NCI-H2227 treated with DMSO at 0.1 percent for 48 hours (cell line): ENCODE measurements at regions not wholly inside any gene's neighbourhood (a gene's known extent, or its start where the extent isn't known, plus 50 kb on each side); places are given as distances from the start of the nearest gene placed in this dataset.
A peak's percentile ranks its signal among the peaks of the same experiment; 100 is the strongest.
"Not testable (repeated sequence)": the region's sequence is repeated elsewhere in the genome, so short reads cannot be mapped to it uniquely, and the experiment has no call there.

Source experiments
- DNase-seq: peaks from one replicate; lab custom pipeline; 2025; lab: John Stamatoyannopoulos, UW

- no peak for DNase-seq
Measured at GRCh38 chr16:24624102-24624501, 84.7 kb downstream of the RBBP6 start.

GRCh38 chr16:24626256-24626655 is 86.9 kb downstream of the RBBP6 start:
- no peak for DNase-seq

- no peak for DNase-seq
Measured at GRCh38 chr16:24634919-24635318, 94.5 kb upstream of the TNRC6A start.

- DNase-seq = no peak
Measured at GRCh38 chr16:24635900-24636610, 93.4 kb upstream of the TNRC6A start.

- no peak for DNase-seq
Measured at GRCh38 chr16:24639769-24640168, 89.7 kb upstream of the TNRC6A start.

GRCh38 chr16:24643489-24643888 is 86.0 kb upstream of the TNRC6A start:
- DNase-seq = no peak

- no peak for DNase-seq
Measured at GRCh38 chr16:24645739-24646645, 83.5 kb upstream of the TNRC6A start.

GRCh38 chr16:24646646-24646995 is 82.8 kb upstream of the TNRC6A start:
- no peak for DNase-seq

DNA sequence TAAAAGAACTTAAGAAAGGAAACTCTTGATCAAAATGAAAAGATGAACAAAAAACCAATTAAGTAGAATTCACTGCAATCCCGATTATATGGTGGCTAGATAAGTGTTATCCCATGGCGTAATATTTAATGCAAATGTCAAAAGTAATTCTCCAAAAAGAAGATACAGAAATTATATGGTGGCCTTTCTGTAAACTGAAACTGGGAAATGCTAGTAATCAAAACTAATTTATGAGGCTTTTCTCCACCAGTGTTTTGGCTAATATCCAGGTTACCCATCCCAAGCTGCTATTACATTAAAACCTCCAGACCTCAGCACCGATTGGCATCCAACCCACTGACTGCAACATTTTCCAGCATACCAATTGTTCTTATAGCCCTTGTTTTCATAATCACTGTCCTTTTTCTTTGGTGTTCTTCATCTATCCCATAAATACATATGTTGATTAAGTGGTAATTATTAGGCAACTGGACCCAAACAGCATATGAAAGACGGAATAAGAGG is 77.2 kb upstream of the TNRC6A start:
- peak; percentile 12 for DNase-seq

- DNase-seq = no peak
Measured at GRCh38 chr16:24652803-24653202, 76.6 kb upstream of the TNRC6A start.

DNA sequence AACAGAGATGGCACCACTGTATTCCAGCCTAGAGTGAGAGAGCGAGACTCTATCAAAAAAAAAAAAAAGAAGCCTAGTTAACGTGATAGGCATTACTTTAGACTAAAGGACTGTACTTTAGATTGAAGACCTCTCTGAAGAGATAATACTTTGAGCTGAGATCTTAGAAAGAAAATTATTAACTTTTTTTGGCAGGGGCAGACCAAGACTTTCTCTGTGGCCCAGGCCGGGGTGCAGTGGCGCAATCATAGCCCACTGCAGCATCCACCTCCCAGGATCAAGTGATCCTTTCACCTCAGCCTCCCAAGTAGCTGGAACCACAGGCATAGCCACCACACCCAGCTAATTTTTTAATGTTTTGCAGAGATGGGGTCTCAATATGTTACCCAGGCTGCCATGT is 75.7 kb upstream of the TNRC6A start:
- DNase-seq = no peak

- not testable (repeated sequence) for DNase-seq
Measured at GRCh38 chr16:24665942-24666341, 63.5 kb upstream of the TNRC6A start.

- no peak for DNase-seq
Measured at GRCh38 chr16:24667244-24667764, 62.1 kb upstream of the TNRC6A start.

GRCh38 chr16:24668481-24669061 is 60.9 kb upstream of the TNRC6A start:
- DNase-seq = no peak

GRCh38 chr16:24670623-24671454 is 58.6 kb upstream of the TNRC6A start:
- peak; percentile 87 for DNase-seq

- no peak for DNase-seq
Measured at GRCh38 chr16:24671455-24671954, 57.9 kb upstream of the TNRC6A start.

DNA sequence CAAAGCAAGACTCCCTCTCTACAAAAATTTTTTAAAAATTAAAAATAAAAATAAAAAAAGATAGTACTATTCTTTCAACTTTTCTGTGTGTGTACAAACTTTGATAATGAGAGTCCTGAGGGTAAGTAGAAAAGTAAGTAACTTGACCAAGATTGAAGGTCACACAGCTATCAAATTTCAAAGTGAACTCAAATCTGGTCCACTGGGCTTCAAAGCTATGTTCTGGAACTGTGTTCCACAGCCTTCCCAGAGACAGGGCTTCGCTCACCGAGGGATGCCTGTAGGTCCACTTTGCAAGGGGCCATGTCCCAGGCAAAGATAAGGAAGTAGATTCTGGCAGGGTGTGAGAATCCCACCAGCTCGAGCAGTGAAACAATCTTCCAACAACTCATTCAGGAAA is 56.3 kb upstream of the TNRC6A start:
- DNase-seq = no peak

DNA sequence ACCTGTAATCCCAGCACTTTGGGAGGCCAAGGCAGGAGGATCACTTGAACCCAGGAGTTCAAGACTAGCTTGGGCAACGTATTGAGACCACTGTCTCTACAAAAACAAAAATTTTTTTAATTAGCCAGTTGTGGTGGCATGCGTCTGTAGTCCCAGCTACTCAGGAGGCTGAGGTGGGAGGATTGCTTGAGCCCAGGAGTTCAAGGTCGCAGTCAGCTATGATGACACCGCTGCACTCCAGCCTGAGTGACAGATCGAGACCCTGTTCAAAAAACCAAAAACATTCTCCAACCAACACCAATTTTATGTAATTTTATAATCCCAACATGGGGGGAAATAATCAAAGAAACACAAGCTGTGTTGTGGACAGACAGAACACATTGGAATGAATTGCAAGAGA is 54.6 kb upstream of the TNRC6A start:
- no peak for DNase-seq

GRCh38 chr16:24677388-24677787 is 52.1 kb upstream of the TNRC6A start:
- DNase-seq = no peak
